ENCODE measurements at regions not wholly inside any gene's neighbourhood (a gene's known extent, or its start where the extent isn't known, plus 50 kb on each side); places are given as distances from the start of the nearest gene placed in this dataset.
A peak's percentile ranks its signal among the peaks of the same experiment; 100 is the strongest.

GRCh38 chr3:76372497-76372896 lies 587.1 kb upstream of the ZNF717 start:
- DNase-seq (ENCODE audit: low read depth), result no peak
- no peak overlapping the region for H3K4me3 ChIP-seq (ENCODE audit: low read depth, low read length)
- TF ChIP-seq CTCF (IDR thresholded peaks at IDR 0.05; ENCODE audit: insufficient read depth, low read depth, low read length), result no peak

- no peak for TF ChIP-seq CTCF (IDR thresholded peaks at IDR 0.05; ENCODE audit: insufficient read depth, low read depth, low read length)
- DNase-seq (ENCODE audit: low read depth), result no peak
- no peak overlapping the region for H3K4me3 ChIP-seq (ENCODE audit: low read depth, low read length)
Measured at GRCh38 chr3:76377074-76377473, 591.7 kb upstream of the ZNF717 start.

DNA sequence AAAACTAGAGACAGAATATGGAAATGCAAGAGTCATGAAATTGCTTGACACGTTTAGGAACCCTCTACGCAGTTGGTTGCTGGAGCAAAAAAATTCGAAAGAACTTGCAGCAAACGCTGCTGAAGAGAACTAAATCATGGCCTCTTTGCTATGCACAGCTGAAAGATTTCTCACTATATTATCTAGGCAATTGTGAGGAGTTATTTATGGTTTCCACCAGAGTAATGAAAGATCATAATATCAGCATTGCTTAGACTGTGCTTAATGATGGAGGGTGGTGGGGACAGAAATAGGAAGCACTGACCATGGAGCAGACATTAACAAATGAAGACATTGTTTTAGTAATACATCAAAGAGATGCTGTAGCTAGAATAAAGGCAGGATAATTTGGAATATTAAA lies 593.4 kb upstream of the ZNF717 start:
- TF ChIP-seq CTCF (IDR thresholded peaks at IDR 0.05; ENCODE audit: insufficient read depth, low read depth, low read length), result no peak
- no peak for DNase-seq (ENCODE audit: low read depth)
- H3K4me3 ChIP-seq (ENCODE audit: low read depth, low read length), result no peak overlapping the region

DNA sequence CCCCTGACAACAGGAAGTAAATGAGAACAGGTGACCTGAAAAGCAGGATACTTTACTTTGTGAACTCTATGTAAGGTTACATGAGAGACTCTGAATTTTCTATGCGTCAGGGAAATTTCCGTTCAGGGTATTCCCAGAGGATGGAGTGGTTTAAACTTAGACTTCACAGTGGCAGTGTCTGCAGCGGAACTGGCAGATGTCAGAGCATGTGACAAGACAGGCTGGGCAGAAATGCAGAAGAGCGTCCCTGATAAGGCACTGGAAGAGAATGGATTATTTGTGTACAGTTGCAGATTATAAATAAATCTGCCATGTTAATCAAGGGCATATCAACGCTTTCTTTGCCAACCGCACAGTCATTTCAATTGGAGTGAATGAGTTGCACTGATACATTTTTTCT lies 598.4 kb upstream of the ZNF717 start:
- no peak for TF ChIP-seq CTCF (IDR thresholded peaks at IDR 0.05; ENCODE audit: insufficient read depth, low read depth, low read length)
- DNase-seq (ENCODE audit: low read depth), result no peak
- no peak overlapping the region for H3K4me3 ChIP-seq (ENCODE audit: low read depth, low read length)

GRCh38 chr3:76387000-76387399 lies 601.7 kb upstream of the ZNF717 start:
- TF ChIP-seq CTCF (IDR thresholded peaks at IDR 0.05; ENCODE audit: insufficient read depth, low read depth, low read length), result no peak
- H3K4me3 ChIP-seq (ENCODE audit: low read depth, low read length), result no peak overlapping the region
- DNase-seq (ENCODE audit: low read depth), result no peak

GRCh38 chr3:76400141-76400540 lies 614.8 kb upstream of the ZNF717 start:
- TF ChIP-seq CTCF (IDR thresholded peaks at IDR 0.05; ENCODE audit: insufficient read depth, low read depth, low read length), result no peak
- no peak overlapping the region for H3K4me3 ChIP-seq (ENCODE audit: low read depth, low read length)
- DNase-seq (ENCODE audit: low read depth), result peak; percentile 14

GRCh38 chr3:76402926-76403325 lies 617.6 kb upstream of the ZNF717 start:
- no peak for DNase-seq (ENCODE audit: low read depth)
- no peak for TF ChIP-seq CTCF (IDR thresholded peaks at IDR 0.05; ENCODE audit: insufficient read depth, low read depth, low read length)
- H3K4me3 ChIP-seq (ENCODE audit: low read depth, low read length), result no peak overlapping the region

Measured in fibroblast of villous mesenchyme (primary cell).